HG03135 (cell line): ENCODE measurements at regions not wholly inside any gene's neighbourhood (a gene's known extent, or its start where the extent isn't known, plus 50 kb on each side); places are given as distances from the start of the nearest gene placed in this dataset.
"Not testable (repeated sequence)": the region's sequence is repeated elsewhere in the genome, so short reads cannot be mapped to it uniquely, and the experiment has no call there.

Source experiments
- ATAC-seq: cut with Tn5 transposase; IDR thresholded peaks from one replicate; pipeline ENCODE4 v1.9.1; 2021; ENCODE audit warnings: mild to moderate bottlenecking, moderate library complexity; ENCODE audit not compliant: unreplicated experiment

DNA sequence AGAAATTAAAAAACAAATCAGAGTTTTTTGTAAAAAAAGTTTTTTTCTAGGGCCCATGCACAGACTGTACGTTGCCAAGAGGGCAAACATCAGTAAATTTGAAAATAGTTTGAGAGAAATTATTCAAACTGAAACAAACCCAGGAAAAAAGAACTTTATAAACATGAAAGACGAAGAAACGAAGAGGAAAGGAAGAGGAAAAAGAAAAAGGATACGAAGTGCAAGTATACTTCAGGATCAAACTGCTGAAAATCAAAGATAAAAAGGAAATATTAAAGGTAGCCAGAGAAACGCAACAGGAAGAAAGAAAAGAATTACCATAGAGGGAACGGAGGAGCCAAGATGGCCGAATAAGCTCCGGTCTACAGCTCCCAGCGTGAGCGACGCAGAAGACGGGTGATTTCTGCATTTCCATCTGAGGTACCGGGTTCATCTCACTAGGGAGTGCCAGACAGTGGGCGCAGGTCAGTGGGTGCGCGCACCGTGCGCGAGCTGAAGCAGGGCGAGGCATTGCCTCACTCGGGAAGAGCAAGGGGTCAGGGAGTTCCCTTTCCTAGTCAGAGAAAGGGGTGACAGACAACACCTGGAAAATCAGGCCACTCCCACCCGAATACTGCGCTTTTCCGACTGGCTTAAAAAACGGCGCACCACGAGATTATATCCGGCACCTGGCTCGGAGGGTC is 94.4 kb upstream of the GAS1 start:
- ATAC-seq = not testable (repeated sequence)

DNA sequence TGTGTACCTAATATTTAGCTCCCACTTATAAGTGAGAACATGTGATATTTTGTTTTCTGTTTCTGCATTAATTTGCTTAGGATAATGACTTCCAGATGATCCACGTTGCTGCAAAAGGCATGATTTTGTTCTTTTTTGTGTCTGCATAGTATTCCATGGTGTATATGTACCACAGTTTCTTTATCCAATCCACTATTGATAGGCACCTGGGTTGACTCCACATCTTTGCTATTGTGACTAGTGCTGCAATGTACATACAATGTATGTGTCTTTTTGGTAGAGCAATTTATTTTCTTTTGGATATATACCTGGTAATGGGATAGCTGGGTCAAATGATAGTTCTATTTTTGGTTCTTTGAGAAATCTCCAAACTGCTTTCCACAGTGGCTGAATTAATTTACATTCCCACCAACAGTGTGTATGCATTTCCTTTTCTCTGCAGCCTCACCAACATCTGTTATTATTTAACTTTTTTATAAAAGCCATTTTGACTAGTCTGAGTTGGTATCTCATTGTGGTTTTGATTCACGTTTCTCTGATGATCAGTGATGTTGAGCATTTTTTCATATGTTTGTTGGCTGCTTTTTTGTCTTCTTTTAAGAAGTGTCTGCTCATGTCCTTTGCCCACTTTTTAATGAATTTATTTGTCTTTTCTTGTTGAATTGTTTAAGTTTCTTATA is 102.8 kb upstream of the GAS1 start:
- not testable (repeated sequence) for ATAC-seq

DNA sequence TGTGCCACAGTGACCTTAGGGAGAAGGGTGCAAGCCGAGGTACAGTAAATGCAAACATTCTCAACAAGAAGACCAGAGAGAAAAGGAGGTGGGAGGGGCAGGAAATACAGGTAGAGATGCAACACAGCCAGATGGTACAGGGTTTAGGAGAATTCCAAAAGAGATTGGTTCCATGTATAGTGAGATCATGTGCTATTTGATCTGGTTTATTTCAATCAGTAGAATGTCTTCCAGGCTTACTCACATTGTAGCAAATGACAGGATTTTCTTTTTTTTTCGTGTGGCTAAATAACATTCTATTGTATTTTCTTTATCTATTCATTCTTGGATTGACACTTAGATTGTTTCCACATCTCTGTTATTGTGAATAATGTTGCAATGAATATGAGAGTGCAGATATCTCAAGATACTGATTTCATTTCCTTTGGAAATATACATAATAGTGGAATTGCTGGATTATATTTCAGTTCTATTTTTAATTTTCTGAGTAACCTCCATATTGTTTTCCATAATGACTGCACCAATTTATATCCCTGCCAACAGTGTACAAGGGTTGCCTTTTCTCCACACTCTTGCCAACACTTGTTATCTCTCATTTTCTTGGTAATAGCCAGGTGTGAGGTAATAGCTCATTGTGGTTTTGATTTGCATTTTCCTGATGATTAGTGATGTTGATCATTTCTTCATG is 107.8 kb upstream of the GAS1 start:
- ATAC-seq = no peak

DNA sequence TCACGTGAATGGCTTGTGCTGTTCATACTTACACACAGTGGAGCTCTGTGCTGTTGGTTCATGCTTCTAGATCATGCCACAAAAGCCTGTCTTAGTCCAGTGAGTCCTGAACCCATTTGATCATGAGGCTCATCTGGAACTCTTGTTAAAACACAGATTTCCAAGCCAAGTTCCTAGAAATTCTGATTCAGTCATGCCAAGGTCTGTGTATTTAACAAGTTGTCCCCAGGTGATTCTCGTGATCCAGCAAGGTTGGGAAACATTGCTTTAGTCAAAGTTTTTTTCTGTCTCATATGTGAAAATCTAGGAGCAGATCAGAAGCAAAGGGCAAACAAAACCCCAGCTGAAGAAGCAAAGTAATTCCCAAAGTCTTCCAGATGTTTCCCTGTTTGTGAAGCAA is 112.5 kb upstream of the GAS1 start:
- ATAC-seq = no peak

DNA sequence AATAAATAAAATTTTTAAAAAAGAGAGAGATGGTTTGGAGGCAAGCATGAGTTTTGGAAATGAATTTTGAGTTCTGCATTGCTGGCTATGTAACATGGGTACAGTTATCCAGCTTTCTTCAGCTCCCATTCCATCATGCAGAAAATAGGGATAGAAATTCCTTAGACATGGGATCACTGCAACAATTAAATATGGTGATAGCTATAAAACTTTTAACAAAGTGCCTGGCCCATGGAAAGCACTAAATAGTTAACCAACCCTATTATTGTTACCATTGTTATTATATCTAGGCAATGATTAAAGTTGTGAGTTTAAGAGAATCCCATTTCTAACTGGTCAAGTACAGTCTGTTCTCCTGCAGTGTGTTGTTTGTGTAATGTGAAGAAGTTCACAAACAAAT is 115.4 kb upstream of the GAS1 start:
- no peak for ATAC-seq

DNA sequence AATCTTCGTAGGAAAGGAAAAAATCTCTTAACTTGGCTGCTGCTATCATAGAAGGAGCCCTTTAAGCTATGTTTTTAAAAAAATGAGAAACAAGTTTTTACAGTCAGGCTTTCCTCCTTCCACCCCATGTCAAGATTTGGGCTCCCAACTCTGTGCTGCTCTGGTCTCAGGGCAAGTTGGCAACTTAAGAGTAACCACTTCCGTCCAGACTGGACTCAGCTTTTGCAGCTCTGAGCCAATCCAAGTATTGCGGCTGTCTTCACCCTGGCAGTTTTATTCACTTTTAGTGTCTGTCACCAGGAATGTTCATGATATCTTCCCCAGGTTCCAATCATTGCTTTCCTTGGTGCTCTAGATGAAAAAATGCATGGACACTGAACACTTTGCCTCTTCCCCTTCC is 115.9 kb upstream of the GAS1 start:
- no peak for ATAC-seq

DNA sequence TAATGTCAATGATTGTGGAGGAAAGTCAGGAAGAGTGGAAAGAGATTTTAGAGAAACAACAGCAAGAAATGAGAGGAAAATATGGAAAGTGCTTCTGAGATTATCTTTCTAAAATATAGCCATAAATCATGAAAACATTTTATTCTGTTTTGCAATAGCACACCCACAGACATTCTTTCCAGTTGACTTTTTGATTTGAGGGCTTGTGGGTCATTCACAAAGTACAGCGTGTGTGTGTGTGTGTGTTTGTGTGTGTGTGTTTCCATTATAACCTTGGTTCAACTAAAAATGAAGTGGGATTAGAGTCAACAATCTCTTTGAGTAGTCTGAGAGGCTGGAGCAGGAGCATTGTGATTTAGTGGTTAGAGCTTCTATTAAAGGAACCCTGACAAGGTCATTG is 116.6 kb upstream of the GAS1 start:
- no peak for ATAC-seq

DNA sequence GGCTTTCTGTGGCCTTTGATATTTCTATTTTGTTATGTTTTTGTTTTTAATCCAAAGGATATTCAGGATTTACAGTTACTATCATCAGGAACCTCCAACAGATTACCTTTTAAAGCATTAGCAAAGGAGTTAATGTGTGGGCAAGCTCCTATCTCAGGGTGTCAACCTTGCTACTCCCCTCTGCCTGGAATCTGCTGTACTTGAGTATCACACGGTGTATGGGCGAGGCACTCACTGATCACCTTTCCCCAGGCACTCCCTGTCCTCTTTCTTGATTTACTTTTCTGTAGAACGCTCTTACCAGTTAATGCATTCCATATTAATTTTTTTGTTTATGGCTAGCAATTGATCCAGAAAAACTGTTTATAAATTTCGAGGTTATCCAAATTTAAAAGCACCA is 117.0 kb upstream of the GAS1 start:
- ATAC-seq = no peak

DNA sequence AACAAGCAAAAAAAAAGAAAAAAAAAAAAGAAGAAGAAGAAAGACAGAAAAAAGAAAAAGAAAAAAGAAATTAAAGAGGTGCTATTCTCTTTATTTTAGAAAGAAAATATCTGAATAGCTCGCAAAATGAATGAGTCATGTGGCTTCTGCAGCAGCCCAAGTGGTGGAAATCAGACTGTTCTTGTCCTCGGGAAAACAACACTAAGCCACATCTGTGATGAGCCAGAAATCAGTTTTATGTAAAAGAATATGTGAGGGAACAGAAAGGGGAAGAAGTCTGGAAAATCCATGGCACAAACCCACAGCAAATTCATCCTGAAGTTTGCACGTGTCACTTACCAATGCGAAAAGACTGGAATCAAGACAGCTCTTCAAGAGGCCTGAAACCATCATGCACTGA is 118.7 kb upstream of the GAS1 start:
- ATAC-seq = no peak

DNA sequence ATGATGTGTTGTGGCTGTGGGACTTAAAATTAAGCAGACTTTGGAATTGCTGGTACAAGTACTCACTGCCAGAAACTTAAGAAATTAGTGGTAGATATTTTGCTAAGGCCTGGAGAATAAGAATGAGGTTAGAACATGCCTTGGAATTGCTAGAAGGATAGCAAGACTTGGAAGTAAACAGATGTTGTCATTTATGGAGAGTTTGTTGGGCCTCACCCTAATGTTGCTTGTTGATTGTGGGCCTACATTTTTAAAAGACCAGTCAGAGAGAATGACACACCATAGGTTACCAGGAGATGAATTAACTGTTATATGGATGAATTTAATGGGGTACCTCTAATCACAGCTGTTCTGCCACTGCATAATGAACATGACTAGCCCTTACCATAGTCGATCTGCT is 120.1 kb upstream of the GAS1 start:
- ATAC-seq = no peak

DNA sequence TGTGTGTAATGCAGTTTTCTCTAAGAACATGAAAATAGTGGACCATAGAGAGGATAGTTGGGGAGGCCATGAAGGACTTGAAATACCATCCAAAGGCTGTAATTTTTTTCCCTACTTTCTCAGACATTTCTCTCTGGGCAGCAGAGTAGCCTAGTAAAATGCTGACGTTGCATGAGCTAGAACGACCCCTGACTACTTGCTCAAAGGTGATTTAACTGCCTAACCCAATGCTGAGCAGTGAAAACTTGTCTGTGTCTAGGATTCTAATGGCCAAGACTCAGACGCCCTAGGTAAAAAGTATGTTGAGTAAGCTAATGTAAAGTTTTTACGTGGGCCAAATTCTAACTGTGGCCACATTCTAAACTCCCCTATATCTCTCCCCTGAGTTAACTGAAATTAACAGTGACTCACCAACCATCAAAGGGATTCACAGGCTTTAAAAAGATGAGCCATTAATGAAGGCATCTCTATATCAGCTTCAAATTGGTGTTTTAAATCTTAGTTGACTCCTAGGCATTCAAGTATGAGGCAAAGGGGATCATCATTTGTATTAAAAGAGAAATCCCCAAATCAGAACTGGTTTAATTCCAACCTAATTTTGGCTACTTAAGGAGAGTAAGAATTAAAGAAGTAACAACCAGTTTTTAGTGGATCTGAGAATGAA is 121.0 kb upstream of the GAS1 start:
- ATAC-seq = no peak

DNA sequence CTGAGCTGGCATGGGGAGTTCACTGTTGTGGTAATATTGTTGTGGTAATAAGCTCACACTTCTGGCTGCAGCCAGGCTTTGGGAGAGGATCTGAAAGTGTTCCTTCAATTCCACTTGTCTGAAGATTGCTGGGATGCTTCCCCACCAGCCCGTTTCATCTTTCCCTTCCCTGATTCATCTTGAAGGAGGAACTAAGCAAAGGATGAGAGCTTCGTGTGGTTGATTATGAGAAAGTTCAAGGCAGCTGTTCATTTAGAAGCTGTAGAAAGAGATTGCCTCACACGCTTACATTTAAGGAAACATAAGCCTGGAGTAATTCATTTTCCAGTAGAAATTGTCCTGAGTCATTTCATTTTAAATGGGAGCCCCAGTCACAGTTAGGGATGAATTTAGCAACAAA is 122.4 kb upstream of the GAS1 start:
- ATAC-seq = no peak

DNA sequence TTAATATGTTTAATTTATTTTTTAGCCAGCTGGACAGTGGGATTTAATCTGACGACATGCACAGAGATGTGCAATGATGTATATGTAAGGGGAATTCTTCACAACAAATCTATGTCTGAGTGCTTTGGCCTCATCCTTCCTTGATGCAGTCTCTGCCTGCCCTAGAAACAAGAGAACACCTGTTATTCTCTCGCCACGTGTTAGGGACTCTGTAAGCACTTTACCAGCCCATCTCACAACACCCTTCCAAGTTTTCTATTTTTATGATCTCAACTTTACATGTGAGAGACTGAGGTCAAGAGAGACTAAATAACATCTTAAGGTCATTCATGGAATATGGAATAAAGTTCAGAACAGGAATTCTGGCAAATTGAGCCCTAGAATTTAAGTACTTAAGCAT is 123.0 kb upstream of the GAS1 start:
- ATAC-seq = no peak

DNA sequence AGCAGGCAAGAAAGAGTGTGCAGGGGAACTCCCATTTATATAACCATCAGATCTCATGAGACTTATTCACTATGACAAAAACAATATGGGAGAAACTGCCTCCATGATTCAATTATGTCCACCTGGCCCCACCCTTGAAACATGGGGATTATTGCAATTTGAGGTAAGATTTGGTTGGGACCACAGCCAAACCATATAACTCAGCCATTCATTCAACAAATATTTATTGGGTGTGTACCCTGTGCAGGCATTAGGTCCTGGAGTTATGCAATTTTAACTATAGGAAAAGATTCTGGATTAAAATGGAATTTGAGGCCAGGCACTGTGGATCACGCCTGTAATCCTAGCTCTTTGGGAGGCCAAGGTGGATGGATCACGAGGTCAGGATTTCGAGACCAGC is 124.2 kb upstream of the GAS1 start:
- no peak for ATAC-seq

DNA sequence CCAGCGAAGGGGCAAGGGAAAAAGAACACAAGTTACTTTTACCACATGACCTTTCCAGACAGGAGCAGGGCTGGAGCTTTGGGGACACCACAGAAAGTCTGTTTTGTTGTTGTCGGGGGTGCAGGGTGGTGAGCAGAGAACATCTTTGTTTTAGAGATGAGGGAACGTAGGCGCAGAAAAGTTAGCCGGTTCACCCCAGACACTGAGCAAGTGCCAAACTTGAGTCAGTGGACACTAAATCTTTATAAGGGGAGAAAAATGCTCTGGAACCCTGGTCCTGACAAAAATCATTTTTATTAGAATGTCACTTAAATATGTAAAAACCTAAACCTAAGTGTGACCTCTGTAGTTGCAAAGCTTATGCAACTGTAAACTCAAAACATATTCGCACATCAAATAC is 126.4 kb upstream of the GAS1 start:
- no peak for ATAC-seq

DNA sequence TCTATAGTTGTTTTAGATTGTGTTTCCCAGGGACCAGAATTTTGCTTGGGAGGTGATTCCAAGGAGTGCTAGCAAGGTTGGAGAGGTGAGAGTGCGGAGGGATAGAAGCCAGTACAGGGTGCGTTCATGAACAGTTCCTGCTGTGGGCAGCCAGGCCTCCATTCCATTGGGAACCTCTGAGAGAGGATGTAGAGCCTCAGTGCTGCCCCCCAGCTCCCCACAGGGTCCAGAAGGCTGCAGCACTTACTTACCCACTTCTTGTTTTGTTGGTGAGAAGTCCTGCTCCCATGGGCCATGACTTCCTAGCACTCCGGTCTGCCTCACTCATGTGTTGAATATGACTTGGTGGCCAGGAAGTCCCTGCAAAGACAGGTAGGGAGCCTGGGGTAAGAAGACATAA is 128.2 kb upstream of the GAS1 start:
- no peak for ATAC-seq

DNA sequence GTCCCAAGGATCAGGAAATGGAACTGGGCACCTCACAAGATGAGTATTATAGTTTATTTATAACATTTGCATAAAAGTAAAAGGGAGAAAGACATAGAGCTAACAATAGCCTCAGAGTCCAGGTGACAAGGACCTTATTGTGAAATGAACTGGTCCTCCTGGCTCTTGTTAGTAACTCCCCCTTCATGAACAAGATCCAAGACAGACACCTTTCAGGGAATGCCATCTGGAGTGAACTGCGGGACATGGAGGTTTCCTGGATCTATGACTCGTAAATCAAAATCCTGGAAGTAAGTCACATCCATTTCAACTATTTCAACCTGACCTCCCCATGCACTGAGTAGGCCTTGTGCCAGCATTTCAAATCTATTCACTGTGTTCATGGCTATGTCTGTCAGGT is 129.5 kb upstream of the GAS1 start:
- no peak for ATAC-seq

DNA sequence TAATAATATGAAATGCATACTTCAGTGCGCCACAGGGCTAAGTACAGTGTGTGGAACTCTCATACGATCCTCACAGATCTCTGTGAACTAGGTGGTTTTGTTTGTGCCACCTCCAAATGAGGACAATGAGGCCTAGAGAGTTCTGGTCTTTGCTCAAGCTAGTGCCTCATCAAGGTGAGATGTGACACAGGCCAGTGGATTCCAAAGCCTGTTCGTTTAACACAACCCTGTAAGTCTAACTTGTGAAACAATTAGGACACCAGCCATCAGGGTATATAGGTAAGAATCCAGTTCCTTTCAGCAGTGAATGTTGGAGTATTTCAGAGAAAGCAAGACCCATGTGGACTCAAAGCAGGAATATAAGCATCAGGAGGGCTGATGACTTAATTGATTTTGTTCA is 130.7 kb upstream of the GAS1 start:
- ATAC-seq = no peak

DNA sequence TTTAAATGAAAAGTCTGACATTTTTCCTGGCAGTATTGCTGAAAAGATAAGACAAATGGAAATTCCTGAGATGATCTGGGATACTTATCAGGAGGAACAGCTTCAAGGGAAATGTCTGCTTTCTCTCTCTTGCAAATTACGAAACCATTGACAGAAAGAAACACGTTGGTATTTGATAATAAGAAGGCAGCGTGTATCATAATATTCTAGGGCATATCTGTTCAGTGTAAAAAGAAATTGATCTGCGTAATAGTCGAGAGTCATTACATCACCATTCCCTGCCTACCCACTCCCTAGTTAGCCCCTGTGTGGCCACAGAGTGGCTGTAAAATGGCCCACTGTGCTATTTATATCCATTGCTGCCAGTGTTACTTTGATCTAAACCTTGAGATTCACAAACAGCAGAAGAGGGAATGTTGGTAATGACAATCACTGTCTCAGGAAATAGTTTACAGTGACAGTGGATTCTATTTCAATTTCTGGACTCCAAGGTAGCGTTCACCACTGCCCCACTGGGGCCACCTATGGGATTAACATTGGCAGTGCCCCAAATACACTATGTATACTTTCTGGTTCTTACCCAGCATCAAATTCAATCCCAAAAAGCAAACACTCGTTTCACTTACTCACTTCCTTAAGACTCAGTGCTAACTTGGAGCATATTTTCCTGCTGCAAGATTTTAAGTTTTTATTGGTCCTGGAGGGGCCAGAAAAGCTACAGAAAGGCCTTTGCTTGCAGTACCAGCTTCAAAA is 133.4 kb upstream of the GAS1 start:
- ATAC-seq = no peak

DNA sequence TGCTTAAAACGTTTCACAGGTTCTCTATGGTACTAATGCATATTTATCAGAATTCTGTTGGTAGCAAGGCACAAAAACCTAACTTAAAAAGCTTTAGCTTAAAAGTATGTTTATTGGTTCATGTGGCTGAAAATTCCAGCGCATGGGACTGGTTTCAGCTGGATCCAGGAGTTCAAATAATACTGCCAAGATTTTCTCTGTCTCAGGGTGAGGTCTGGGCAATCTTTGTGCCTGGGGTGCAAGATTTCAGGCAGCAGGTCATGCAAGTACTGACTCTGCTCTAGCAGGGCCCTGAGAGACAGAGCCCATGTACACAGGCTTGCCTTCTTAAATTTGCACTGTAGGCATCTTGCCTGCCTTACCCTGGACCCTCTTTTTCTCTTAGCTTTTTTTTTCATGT is 134.2 kb upstream of the GAS1 start:
- no peak for ATAC-seq

DNA sequence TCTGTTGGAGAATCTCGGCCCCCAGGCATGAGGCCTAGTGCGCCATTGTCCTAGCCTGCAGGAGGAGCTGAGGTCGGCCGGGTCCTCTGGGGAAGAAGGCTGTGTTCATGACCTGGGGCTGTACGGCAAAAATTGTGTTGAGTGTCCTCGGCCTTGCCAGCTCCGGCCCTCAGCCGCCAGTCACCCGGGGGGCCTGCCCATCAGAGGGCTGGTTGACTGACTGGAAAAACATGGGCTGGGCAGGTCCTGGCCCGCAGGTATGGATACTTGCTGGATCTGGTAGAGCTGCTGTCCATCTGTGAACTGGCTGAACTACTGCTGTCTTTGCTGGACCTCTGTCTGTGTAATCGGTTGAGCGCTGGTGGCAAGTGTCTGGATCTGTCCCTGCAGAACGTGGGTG is 136.7 kb upstream of the GAS1 start:
- no peak for ATAC-seq
